ENCODE measurements at regions not wholly inside any gene's neighbourhood (a gene's known extent, or its start where the extent isn't known, plus 50 kb on each side); places are given as distances from the start of the nearest gene placed in this dataset.

- Histone ChIP-seq H3K9me3 (no peaks in the 10 kb centered on the region), H3K36me3 (no peaks in the 10 kb centered on the region), H3K27me3 (no peaks in the 10 kb centered on the region), H3K4me1 (no peaks in the 10 kb centered on the region), H3K27ac (no peak overlapping the region), H3K4me3 (no peak overlapping the region)
- no peak for DNase-seq
- no peak for ATAC-seq
- 65 to 74% (median 71%) methylated on average over 1 of the region's 1 CpG for WGBS, 4 donors
- intact Hi-C loops (cut with DNase I), result no loop called here
- TF ChIP-seq POLR2A (IDR thresholded peaks at IDR 0.05) (no peak), CTCF (IDR thresholded peaks at IDR 0.05) (no peak)
Measured at GRCh38 chr3:151625586-151625985, 108.1 kb upstream of the AADACL2 start.

- Histone ChIP-seq H3K4me3 (no peak overlapping the region), H3K4me1 (no peaks in the 10 kb centered on the region), H3K27me3 (no peaks in the 10 kb centered on the region), H3K36me3 (no peaks in the 10 kb centered on the region), H3K27ac (no peak overlapping the region), H3K9me3 (no peaks in the 10 kb centered on the region)
- TF ChIP-seq POLR2A (IDR thresholded peaks at IDR 0.05) (no peak), CTCF (IDR thresholded peaks at IDR 0.05) (no peak)
- WGBS, 4 donors, result 63 to 84% (median 73%) methylated on average over 3 of the region's 3 CpGs
- DNase-seq, result no peak
- intact Hi-C loops (cut with DNase I), result no loop called here
- no peak for ATAC-seq
Measured at GRCh38 chr3:151625086-151625485, 108.6 kb upstream of the AADACL2 start.

GRCh38 chr3:151620071-151620470, 113.7 kb upstream of the AADACL2 start:
- no peak overlapping the region for H3K27ac ChIP-seq
- no peaks in the 10 kb centered on the region for H3K9me3 ChIP-seq
- no peak overlapping the region for H3K4me3 ChIP-seq
- no peak for TF ChIP-seq POLR2A (IDR thresholded peaks at IDR 0.05)
- TF ChIP-seq CTCF (IDR thresholded peaks at IDR 0.05), result no peak
- intact Hi-C loops (cut with DNase I), result no loop called here
- DNase-seq, result no peak
- no peaks in the 10 kb centered on the region for H3K27me3 ChIP-seq
- no peaks in the 10 kb centered on the region for H3K4me1 ChIP-seq
- no peaks in the 10 kb centered on the region for H3K36me3 ChIP-seq
- ATAC-seq, result no peak

GRCh38 chr3:151615464-151615863, 118.3 kb upstream of the AADACL2 start:
- Histone ChIP-seq H3K27me3 (no peaks in the 10 kb centered on the region), H3K4me3 (no peak overlapping the region), H3K36me3 (no peaks in the 10 kb centered on the region), H3K4me1 (peaks cover 0 to 12% (median 0%) of the 10 kb centered on the region in 12 donors), H3K27ac (no peak overlapping the region), H3K9me3 (peaks cover 0 to 5% (median 0%) of the 10 kb centered on the region in 12 donors)
- intact Hi-C loops (cut with DNase I), result no loop called here
- WGBS, 4 donors, result 48 to 75% (median 60%) methylated on average over 4 of the region's 4 CpGs
- ATAC-seq (no peak), DNase-seq (no peak)
- no peak for TF ChIP-seq POLR2A (IDR thresholded peaks at IDR 0.05)
- TF ChIP-seq CTCF (IDR thresholded peaks at IDR 0.05), result no peak
